ENCODE measurements at regions not wholly inside any gene's neighbourhood (a gene's known extent, or its start where the extent isn't known, plus 50 kb on each side); places are given as distances from the start of the nearest gene placed in this dataset.

DNA sequence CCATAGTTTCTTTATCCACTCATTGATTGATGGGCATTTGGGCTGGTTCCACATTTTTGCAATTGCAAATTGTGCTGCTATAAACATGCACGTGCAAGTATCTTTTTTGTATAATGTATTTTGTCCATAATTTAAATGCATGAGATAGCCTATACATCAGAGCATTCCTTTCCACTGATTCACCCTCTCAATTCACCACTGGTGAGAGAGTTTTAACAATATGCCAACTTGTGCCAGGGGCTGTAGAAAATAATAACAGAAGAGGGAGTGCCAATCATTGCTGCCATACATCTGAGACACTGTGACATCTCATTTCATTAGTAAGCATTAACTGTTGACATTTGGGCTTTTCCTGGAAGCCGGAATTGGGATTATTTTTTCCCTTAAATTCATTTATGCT lies 125.1 kb downstream of the RAP2A start:
- H3K4me3 ChIP-seq (ENCODE audit: low read depth, low read length), result no peak overlapping the region
- no peak for DNase-seq (ENCODE audit: low read depth)
- TF ChIP-seq, protein P1, sequence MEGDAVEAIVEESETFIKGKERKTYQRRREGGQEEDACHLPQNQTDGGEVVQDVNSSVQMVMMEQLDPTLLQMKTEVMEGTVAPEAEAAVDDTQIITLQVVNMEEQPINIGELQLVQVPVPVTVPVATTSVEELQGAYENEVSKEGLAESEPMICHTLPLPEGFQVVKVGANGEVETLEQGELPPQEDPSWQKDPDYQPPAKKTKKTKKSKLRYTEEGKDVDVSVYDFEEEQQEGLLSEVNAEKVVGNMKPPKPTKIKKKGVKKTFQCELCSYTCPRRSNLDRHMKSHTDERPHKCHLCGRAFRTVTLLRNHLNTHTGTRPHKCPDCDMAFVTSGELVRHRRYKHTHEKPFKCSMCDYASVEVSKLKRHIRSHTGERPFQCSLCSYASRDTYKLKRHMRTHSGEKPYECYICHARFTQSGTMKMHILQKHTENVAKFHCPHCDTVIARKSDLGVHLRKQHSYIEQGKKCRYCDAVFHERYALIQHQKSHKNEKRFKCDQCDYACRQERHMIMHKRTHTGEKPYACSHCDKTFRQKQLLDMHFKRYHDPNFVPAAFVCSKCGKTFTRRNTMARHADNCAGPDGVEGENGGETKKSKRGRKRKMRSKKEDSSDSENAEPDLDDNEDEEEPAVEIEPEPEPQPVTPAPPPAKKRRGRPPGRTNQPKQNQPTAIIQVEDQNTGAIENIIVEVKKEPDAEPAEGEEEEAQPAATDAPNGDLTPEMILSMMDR (conservative IDR thresholded peaks at IDR 0.05; ENCODE audit: low read depth, low read length), result no peak

DNA sequence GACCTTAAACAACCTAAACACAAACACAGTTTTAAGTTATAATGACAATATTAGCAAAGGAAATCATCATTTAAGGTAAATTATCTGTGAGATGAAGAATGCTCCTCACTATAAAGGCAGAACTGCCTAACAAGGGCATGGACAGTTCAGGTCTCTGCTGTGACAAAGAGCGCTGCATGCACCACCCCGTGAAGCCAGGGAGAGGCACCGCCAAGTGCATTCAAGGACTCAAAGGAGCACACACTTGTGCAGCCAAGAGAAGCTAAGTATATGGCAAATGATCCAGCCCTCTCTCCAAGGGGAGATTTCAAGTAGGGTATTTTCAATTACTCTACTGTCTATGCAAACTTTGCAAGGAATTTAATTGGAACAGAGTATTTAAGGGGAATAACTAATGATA lies 126.0 kb downstream of the RAP2A start:
- H3K4me3 ChIP-seq (ENCODE audit: low read depth, low read length), result no peak overlapping the region
- TF ChIP-seq, protein P1 (conservative IDR thresholded peaks at IDR 0.05; ENCODE audit: low read depth, low read length), result no peak
- no peak for DNase-seq (ENCODE audit: low read depth)

DNA sequence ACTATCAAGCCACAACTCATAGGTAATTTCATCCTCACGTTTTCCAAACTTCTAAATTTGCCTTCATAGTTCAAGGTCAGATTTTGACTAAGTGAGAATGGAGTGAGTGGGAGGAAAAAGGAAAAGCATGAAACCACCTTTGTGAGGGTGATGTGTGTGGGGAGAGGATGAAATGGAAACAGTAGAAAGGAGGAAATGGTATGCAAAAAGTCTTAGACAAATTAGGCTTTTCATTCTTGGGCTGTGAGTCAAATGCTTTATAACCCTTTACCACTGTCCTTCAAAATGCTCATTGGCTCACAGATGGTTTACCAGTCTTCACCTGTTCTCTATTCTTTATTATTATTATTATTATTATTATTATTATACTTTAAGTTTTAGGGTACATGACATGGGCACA lies 127.2 kb downstream of the RAP2A start:
- no peak overlapping the region for H3K4me3 ChIP-seq (ENCODE audit: low read depth, low read length)
- DNase-seq (ENCODE audit: low read depth), result no peak
- TF ChIP-seq, protein P1 (conservative IDR thresholded peaks at IDR 0.05; ENCODE audit: low read depth, low read length), result no peak

GRCh38 chr13:97562962-97563361 lies 129.0 kb downstream of the RAP2A start:
- DNase-seq (ENCODE audit: low read depth), result no peak
- TF ChIP-seq, protein P1 (conservative IDR thresholded peaks at IDR 0.05; ENCODE audit: low read depth, low read length), result no peak
- H3K4me3 ChIP-seq (ENCODE audit: low read depth, low read length), result no peak overlapping the region

DNA sequence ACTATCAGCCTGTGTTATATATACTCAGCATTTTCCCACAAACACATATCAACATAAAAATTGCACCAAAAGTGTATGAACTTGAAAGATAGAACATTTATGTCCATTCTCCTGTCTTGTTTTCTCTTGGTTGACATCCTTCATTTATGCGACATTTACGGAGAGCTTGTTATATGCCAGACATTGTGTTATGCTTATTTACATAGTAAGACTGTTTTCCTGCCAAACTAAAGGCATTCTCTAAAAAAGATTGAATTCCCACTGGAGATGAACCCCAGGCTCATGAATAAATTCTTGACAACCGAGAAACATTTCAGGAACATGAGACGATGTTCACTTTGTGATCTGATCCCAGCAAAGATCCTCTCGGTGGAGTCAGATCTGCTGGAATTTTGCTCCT lies 131.0 kb downstream of the RAP2A start:
- no peak for DNase-seq (ENCODE audit: low read depth)

GRCh38 chr13:97565906-97566305 lies 131.9 kb downstream of the RAP2A start:
- no peak for DNase-seq (ENCODE audit: low read depth)
- H3K4me3 ChIP-seq (ENCODE audit: low read depth, low read length), result no peak overlapping the region
- TF ChIP-seq, protein P1 (conservative IDR thresholded peaks at IDR 0.05; ENCODE audit: low read depth, low read length), result no peak

More for the DNA sequence above, 131.0 kb downstream of the RAP2A start:
- H3K4me3 ChIP-seq (ENCODE audit: low read depth, low read length), result no peak overlapping the region
- TF ChIP-seq, protein P1 (conservative IDR thresholded peaks at IDR 0.05; ENCODE audit: low read depth, low read length), result no peak

- no peak overlapping the region for H3K4me3 ChIP-seq (ENCODE audit: low read depth, low read length)
- DNase-seq (ENCODE audit: low read depth), result no peak
- TF ChIP-seq, protein P1 (conservative IDR thresholded peaks at IDR 0.05; ENCODE audit: low read depth, low read length), result no peak
Measured at GRCh38 chr13:97566907-97567306, 132.9 kb downstream of the RAP2A start.

All from choroid plexus epithelial cell (primary cell).